ENCODE measurements at regions not wholly inside any gene's neighbourhood (a gene's known extent, or its start where the extent isn't known, plus 50 kb on each side); places are given as distances from the start of the nearest gene placed in this dataset.

DNA sequence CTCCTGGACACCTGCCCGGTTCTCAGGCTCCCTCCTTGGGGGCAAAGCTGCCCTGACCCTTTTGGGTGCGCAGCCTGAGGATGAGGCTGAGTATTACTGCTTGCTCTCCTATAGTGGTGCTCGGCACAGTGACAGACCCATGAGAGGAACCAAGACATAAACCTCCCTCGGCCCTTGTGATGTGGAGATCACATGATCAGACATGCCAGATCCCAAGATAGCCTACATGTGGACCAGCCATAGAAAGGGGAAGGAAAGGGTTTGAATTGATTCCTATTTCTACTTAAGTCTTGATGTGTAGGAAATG is 125.3 kb downstream of the VPREB1 start:
- peaks cover 4% of the 10 kb centered on the region for H3K9me3 ChIP-seq (ENCODE audit: severe bottlenecking)
- H3K36me3 ChIP-seq (ENCODE audit: low read depth), result no peaks in the 10 kb centered on the region
- no peak for ATAC-seq (ENCODE audit: low read depth)
- H3K27ac ChIP-seq (ENCODE audit: poor library complexity, severe bottlenecking), result no peak overlapping the region
- no peak for DNase-seq (ENCODE audit: low spot score)
- TF ChIP-seq, protein P1, sequence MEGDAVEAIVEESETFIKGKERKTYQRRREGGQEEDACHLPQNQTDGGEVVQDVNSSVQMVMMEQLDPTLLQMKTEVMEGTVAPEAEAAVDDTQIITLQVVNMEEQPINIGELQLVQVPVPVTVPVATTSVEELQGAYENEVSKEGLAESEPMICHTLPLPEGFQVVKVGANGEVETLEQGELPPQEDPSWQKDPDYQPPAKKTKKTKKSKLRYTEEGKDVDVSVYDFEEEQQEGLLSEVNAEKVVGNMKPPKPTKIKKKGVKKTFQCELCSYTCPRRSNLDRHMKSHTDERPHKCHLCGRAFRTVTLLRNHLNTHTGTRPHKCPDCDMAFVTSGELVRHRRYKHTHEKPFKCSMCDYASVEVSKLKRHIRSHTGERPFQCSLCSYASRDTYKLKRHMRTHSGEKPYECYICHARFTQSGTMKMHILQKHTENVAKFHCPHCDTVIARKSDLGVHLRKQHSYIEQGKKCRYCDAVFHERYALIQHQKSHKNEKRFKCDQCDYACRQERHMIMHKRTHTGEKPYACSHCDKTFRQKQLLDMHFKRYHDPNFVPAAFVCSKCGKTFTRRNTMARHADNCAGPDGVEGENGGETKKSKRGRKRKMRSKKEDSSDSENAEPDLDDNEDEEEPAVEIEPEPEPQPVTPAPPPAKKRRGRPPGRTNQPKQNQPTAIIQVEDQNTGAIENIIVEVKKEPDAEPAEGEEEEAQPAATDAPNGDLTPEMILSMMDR (IDR thresholded peaks at IDR 0.05; ENCODE audit: poor library complexity, severe bottlenecking), result no peak
- H3K4me1 ChIP-seq (ENCODE audit: insufficient read depth, poor library complexity, severe bottlenecking), result no peaks in the 10 kb centered on the region
- no peak overlapping the region for H3K4me3 ChIP-seq (ENCODE audit: severe bottlenecking)
- H3K27me3 ChIP-seq (ENCODE audit: insufficient read depth, poor library complexity, severe bottlenecking), result peaks cover 9% of the 10 kb centered on the region

DNA sequence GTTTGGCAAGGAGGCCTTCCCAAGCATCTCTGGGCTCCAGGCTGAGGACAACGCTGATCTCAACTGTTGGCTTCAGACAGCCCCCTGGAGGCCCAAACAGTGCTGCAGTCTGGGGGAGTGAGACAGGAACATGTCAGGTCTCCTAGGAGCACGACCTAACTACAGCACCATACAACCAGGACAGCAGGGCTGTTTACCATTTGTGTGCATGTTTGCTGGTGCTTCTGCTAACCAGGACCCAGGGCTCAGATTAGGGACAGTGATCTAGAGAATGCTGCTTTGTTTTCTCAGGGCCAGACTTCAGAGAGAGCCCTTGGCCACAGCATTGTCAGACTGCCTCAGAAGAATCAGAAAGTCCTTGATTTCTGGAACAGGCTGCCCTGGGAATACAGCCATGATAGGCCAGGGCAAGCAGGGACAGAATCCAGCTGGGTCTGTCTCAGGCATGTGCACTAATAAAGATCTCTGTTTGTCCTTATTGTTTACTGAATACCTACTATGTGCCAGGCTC is 126.5 kb downstream of the VPREB1 start:
- Histone ChIP-seq H3K27me3 (ENCODE audit: insufficient read depth, poor library complexity, severe bottlenecking) (peaks cover 9% of the 10 kb centered on the region), H3K36me3 (ENCODE audit: low read depth) (no peaks in the 10 kb centered on the region), H3K4me3 (ENCODE audit: severe bottlenecking) (no peak overlapping the region), H3K27ac (ENCODE audit: poor library complexity, severe bottlenecking) (no peak overlapping the region), H3K9me3 (ENCODE audit: severe bottlenecking) (peaks cover 4% of the 10 kb centered on the region), H3K4me1 (ENCODE audit: insufficient read depth, poor library complexity, severe bottlenecking) (no peaks in the 10 kb centered on the region)
- TF ChIP-seq, protein P1 (IDR thresholded peaks at IDR 0.05; ENCODE audit: poor library complexity, severe bottlenecking), result no peak
- no peak for DNase-seq (ENCODE audit: low spot score)
- peak; percentile 46; the same call in 2 of the 3 replicates for ATAC-seq (ENCODE audit: low read depth)

- no peaks in the 10 kb centered on the region for H3K4me1 ChIP-seq (ENCODE audit: insufficient read depth, poor library complexity, severe bottlenecking)
- TF ChIP-seq, protein P1 (IDR thresholded peaks at IDR 0.05; ENCODE audit: poor library complexity, severe bottlenecking), result no peak
- H3K27ac ChIP-seq (ENCODE audit: poor library complexity, severe bottlenecking), result no peak overlapping the region
- peaks cover 4% of the 10 kb centered on the region for H3K9me3 ChIP-seq (ENCODE audit: severe bottlenecking)
- DNase-seq (ENCODE audit: low spot score) (no peak), ATAC-seq (ENCODE audit: low read depth) (no peak)
- peaks cover 9% of the 10 kb centered on the region for H3K27me3 ChIP-seq (ENCODE audit: insufficient read depth, poor library complexity, severe bottlenecking)
- H3K4me3 ChIP-seq (ENCODE audit: severe bottlenecking), result no peak overlapping the region
- H3K36me3 ChIP-seq (ENCODE audit: low read depth), result no peaks in the 10 kb centered on the region
These were observed 127.5 kb downstream of the VPREB1 start for GRCh38 chr22:22372086-22372485.

DNA sequence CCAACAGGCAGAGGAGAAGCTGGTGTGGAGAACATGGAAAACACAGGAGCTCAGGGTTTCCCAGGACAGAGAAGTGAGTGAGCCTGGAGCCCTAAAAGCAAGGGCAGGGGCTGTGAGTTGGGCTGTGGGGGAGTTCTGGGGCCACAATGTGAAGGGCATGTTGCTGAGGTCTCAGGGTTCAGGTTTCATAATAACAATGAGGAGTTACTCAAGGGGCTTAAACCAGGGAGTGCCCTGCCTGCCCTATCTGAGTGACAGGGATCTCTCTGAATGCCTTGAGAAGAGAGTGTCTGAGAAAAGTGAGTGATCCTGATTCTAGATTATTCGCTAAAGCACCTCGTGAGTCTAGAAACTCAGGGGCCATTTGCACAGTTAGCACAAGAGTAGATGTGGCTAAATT is 129.6 kb downstream of the VPREB1 start:
- TF ChIP-seq, protein P1 (IDR thresholded peaks at IDR 0.05; ENCODE audit: poor library complexity, severe bottlenecking), result no peak
- Histone ChIP-seq H3K9me3 (ENCODE audit: severe bottlenecking) (no peaks in the 10 kb centered on the region), H3K36me3 (ENCODE audit: low read depth) (no peaks in the 10 kb centered on the region), H3K27me3 (ENCODE audit: insufficient read depth, poor library complexity, severe bottlenecking) (peaks cover 3% of the 10 kb centered on the region), H3K27ac (ENCODE audit: poor library complexity, severe bottlenecking) (no peak overlapping the region), H3K4me3 (ENCODE audit: severe bottlenecking) (no peak overlapping the region), H3K4me1 (ENCODE audit: insufficient read depth, poor library complexity, severe bottlenecking) (no peaks in the 10 kb centered on the region)
- ATAC-seq (ENCODE audit: low read depth) (no peak), DNase-seq (ENCODE audit: low spot score) (no peak)

- no peaks in the 10 kb centered on the region for H3K9me3 ChIP-seq (ENCODE audit: severe bottlenecking)
- H3K36me3 ChIP-seq (ENCODE audit: low read depth), result no peaks in the 10 kb centered on the region
- H3K27me3 ChIP-seq (ENCODE audit: insufficient read depth, poor library complexity, severe bottlenecking), result peaks cover 4% of the 10 kb centered on the region
- no peak overlapping the region for H3K27ac ChIP-seq (ENCODE audit: poor library complexity, severe bottlenecking)
- DNase-seq (ENCODE audit: low spot score) (no peak), ATAC-seq (ENCODE audit: low read depth) (no peak)
- no peaks in the 10 kb centered on the region for H3K4me1 ChIP-seq (ENCODE audit: insufficient read depth, poor library complexity, severe bottlenecking)
- TF ChIP-seq, protein P1 (IDR thresholded peaks at IDR 0.05; ENCODE audit: poor library complexity, severe bottlenecking), result no peak
- H3K4me3 ChIP-seq (ENCODE audit: severe bottlenecking), result no peak overlapping the region
These were observed 130.0 kb downstream of the VPREB1 start for GRCh38 chr22:22374579-22374978.

All from RWPE2 (cell line).